ENCODE measurements at regions not wholly inside any gene's neighbourhood (a gene's known extent, or its start where the extent isn't known, plus 50 kb on each side); places are given as distances from the start of the nearest gene placed in this dataset.

DNA sequence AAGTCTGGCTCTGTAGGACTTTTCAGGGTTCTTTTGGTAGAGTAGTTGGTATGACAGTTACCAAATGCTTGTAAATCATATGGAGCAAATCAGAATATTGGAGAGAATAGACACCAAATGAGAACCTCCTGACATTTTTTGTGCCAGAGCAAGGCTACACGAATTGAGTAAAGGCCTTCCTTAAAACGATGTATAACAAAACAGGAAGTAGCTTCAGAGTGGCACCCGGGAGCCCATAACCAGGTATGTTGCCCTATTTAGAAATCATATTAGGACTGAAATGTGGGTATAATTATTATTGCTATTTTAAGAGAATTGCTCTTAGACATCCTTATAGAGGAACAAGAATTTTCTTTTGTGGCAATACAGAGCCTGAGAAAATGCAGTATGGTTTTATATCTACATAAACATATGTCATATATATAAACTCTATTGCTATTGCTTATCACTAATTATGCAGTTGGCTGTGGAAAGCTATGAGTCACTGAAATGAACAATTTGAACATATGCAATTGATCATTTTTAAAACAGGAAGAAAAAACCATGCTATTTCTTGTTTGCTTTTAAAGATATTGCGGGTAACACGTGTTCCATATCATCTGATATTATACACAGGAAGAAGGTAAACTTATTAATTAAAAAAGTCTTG lies 197.4 kb upstream of the MTPN start:
- Histone ChIP-seq H3K4me3 (no peak overlapping the region), H3K9me3 (no peaks in the 10 kb centered on the region), H3K4me1 (replicated peaks) (no peaks in the 10 kb centered on the region), H3K27me3 (replicated peaks; ENCODE audit: insufficient read depth) (no peaks in the 10 kb centered on the region), H3K36me3 (no peaks in the 10 kb centered on the region), H3K27ac (no peak overlapping the region)
- TF ChIP-seq POLR2A (IDR thresholded peaks at IDR 0.05): no peak
- TF ChIP-seq POLR2AphosphoS5 (IDR thresholded peaks at IDR 0.05): no peak
- TF ChIP-seq CTCF (IDR thresholded peaks at IDR 0.05): no peak
- intact Hi-C loops (cut with DNase I): no loop called here
- WGBS: 76% methylated on average over 5 of the region's 5 CpGs
- DNase-seq (ENCODE audit: low spot score): no peak

DNA sequence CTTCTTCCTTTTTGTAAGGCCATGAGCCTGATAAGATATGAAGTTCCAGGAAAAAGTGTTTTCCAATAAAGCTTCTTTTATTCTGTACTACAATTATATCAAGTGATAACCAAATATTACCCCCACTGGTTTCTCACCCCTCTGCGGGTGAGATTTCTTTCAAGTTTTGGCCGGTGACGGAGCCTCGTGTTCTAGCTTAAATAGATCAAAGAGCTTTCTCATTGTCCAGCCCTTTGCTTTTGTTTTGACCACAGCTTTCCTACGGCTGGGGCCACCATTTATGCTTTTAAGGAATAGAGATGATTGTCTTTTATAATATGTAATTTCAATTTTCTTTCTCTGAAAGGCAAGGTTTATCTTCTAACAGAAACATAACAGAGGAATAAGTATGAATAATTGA lies 196.7 kb upstream of the MTPN start:
- TF ChIP-seq POLR2A (IDR thresholded peaks at IDR 0.05) (no peak), CTCF (IDR thresholded peaks at IDR 0.05) (no peak), POLR2AphosphoS5 (IDR thresholded peaks at IDR 0.05) (no peak)
- no peaks in the 10 kb centered on the region for H3K36me3 ChIP-seq
- H3K4me3 ChIP-seq: no peak overlapping the region
- H3K9me3 ChIP-seq: no peaks in the 10 kb centered on the region
- H3K27ac ChIP-seq: no peak overlapping the region
- H3K27me3 ChIP-seq (replicated peaks; ENCODE audit: insufficient read depth): no peaks in the 10 kb centered on the region
- H3K4me1 ChIP-seq (replicated peaks): no peaks in the 10 kb centered on the region
- no peak for DNase-seq (ENCODE audit: low spot score)
- intact Hi-C loops (cut with DNase I): no loop called here
- 65% methylated on average over 5 of the region's 5 CpGs for WGBS

GRCh38 chr7:136171233-136171632 lies 194.1 kb upstream of the MTPN start:
- H3K4me1 ChIP-seq (replicated peaks): no peaks in the 10 kb centered on the region
- H3K27me3 ChIP-seq (replicated peaks; ENCODE audit: insufficient read depth): no peaks in the 10 kb centered on the region
- H3K27ac ChIP-seq: no peak overlapping the region
- no peak for DNase-seq (ENCODE audit: low spot score)
- intact Hi-C loops (cut with DNase I): no loop called here
- H3K4me3 ChIP-seq: no peak overlapping the region
- TF ChIP-seq CTCF (IDR thresholded peaks at IDR 0.05): no peak
- TF ChIP-seq POLR2A (IDR thresholded peaks at IDR 0.05): no peak
- TF ChIP-seq POLR2AphosphoS5 (IDR thresholded peaks at IDR 0.05): no peak
- H3K36me3 ChIP-seq: no peaks in the 10 kb centered on the region
- H3K9me3 ChIP-seq: no peaks in the 10 kb centered on the region

DNA sequence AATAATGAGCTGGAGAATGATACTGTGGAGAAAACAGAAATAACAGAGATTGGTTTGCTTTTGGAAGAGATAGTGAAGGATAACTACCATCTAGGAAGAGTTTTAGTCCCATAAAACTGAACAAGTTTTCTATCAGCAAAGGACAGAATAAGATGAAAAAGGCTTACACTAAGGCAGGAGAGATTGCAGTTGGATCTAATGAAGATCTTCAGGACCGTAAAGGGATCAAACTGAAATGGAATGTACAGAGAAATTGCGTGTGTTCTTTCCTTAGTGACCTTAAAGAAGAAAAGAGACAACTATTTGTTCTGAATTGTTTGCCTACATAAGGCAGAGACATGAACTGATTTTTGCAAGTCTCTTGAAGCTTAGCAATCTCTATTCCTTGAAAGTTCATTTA lies 191.7 kb upstream of the MTPN start:
- no peaks in the 10 kb centered on the region for H3K4me1 ChIP-seq (replicated peaks)
- intact Hi-C loops (cut with DNase I): no loop called here
- H3K36me3 ChIP-seq: no peaks in the 10 kb centered on the region
- no peak for DNase-seq (ENCODE audit: low spot score)
- no peak overlapping the region for H3K4me3 ChIP-seq
- H3K9me3 ChIP-seq: no peaks in the 10 kb centered on the region
- no peak overlapping the region for H3K27ac ChIP-seq
- no peak for TF ChIP-seq POLR2A (IDR thresholded peaks at IDR 0.05)
- TF ChIP-seq POLR2AphosphoS5 (IDR thresholded peaks at IDR 0.05): no peak
- no peak for TF ChIP-seq CTCF (IDR thresholded peaks at IDR 0.05)
- 32% methylated on average over 2 of the region's 2 CpGs for WGBS
- H3K27me3 ChIP-seq (replicated peaks; ENCODE audit: insufficient read depth): no peaks in the 10 kb centered on the region

- DNase-seq (ENCODE audit: low spot score): no peak
- 69% methylated on average over 4 of the region's 4 CpGs for WGBS
- no peak overlapping the region for H3K27ac ChIP-seq
- no peak overlapping the region for H3K4me3 ChIP-seq
- intact Hi-C loops (cut with DNase I): no loop called here
- H3K4me1 ChIP-seq (replicated peaks): no peaks in the 10 kb centered on the region
- no peaks in the 10 kb centered on the region for H3K9me3 ChIP-seq
- no peak for TF ChIP-seq CTCF (IDR thresholded peaks at IDR 0.05)
- no peak for TF ChIP-seq POLR2AphosphoS5 (IDR thresholded peaks at IDR 0.05)
- TF ChIP-seq POLR2A (IDR thresholded peaks at IDR 0.05): no peak
- H3K27me3 ChIP-seq (replicated peaks; ENCODE audit: insufficient read depth): no peaks in the 10 kb centered on the region
- no peaks in the 10 kb centered on the region for H3K36me3 ChIP-seq
Observed at GRCh38 chr7:136167991-136168390, 190.8 kb upstream of the MTPN start.

Data from prostate gland (tissue), 2 donors.